H54 (cell line): ENCODE measurements at regions not wholly inside any gene's neighbourhood (a gene's known extent, or its start where the extent isn't known, plus 50 kb on each side); places are given as distances from the start of the nearest gene placed in this dataset.
"Not testable (repeated sequence)": the region's sequence is repeated elsewhere in the genome, so short reads cannot be mapped to it uniquely, and the experiment has no call there.

Source experiments
- DNase-seq: peaks from one replicate; pipeline ENCODE4 v3.0.0; 2011; ENCODE audit warnings: low spot score, mixed read lengths; ENCODE audit not compliant: insufficient read length
- FAIRE-seq: peaks from 3 replicates; lab custom pipeline; 2011; peaks lifted over from hg19 to GRCh38; lab: Jason Lieb, UNC
- POLR2A ChIP-seq: IDR thresholded peaks from 2 replicates; pipeline ENCODE4 v1.6.1; 2011; ENCODE audit warnings: low read depth, mild to moderate bottlenecking, low read length

GRCh38 chr12:64552510-64552909 is 57.8 kb upstream of the RASSF3 start:
- DNase-seq, FAIRE-seq: not testable (repeated sequence)

GRCh38 chr12:64553689-64554088 is 56.6 kb upstream of the RASSF3 start:
- not testable (repeated sequence) for FAIRE-seq

GRCh38 chr12:64556231-64556630 is 54.1 kb upstream of the RASSF3 start:
- DNase-seq (no peak), FAIRE-seq (no peak)
- no peak for TF ChIP-seq POLR2A

More at GRCh38 chr12:64553689-64554088, 56.6 kb upstream of the RASSF3 start:
- DNase-seq = not testable (repeated sequence)

- FAIRE-seq (no peak), DNase-seq (no peak)
- TF ChIP-seq POLR2A = no peak
Measured at GRCh38 chr12:64558754-64559153, 51.5 kb upstream of the RASSF3 start.

GRCh38 chr12:64560396-64561301 is 49.6 kb upstream of the RASSF3 start:
- TF ChIP-seq POLR2A = no peak
- FAIRE-seq (no peak), DNase-seq (peak; percentile 50)
